GM23338 (cell line): ENCODE measurements at regions not wholly inside any gene's neighbourhood (a gene's known extent, or its start where the extent isn't known, plus 50 kb on each side); places are given as distances from the start of the nearest gene placed in this dataset.

Experiments used
- EZH2 ChIP-seq: fragments of 200-600 bp; sonication (generic); IDR thresholded peaks from one replicate; pipeline ENCODE4 v1.8.0; 2017; ENCODE audit warnings: antibody characterized with exemption, mild to moderate bottlenecking, low read depth; ENCODE audit not compliant: unreplicated experiment
- EZH2phosphoT487 ChIP-seq: fragments of 200-600 bp; sonication (generic); IDR thresholded peaks from one replicate; pipeline ENCODE4 v1.8.1; 2018; ENCODE audit warnings: antibody characterized with exemption; ENCODE audit not compliant: unreplicated experiment
- TF ChIP-seq, protein P1 (sequence below), 2 experiments: fragments of 200-600 bp in 1 of 2; sonication (generic) in 1 of 2; conservative IDR thresholded peaks; 2 replicates each; pipeline versions ENCODE4 v1.5.1 to v1.6.1; 2016 to 2017; ENCODE audit warnings: antibody characterized with exemption in 2 of 2, low read depth in 2 of 2, mild to moderate bottlenecking in 2 of 2, moderate library complexity in 1 of 2

DNA sequence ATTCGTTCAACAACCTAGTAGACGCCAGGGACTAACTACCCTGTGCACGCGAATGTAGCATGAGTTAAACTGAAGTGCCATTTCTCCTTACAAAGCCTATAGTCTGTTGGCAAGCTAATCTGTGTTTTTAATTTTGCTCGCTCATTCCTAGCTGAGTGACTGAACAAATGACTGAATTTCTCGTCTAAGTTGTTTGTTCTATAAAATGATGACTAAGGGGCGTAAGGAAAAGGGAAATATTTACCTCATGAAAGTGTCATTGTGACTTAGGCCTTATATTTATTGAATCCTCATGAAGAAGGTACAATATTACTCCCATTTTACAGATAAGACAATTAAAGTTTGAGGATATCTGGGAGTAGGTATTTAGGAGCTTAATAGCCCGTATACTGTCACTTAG is 818.3 kb upstream of the ALCAM start:
- TF ChIP-seq, protein P1, sequence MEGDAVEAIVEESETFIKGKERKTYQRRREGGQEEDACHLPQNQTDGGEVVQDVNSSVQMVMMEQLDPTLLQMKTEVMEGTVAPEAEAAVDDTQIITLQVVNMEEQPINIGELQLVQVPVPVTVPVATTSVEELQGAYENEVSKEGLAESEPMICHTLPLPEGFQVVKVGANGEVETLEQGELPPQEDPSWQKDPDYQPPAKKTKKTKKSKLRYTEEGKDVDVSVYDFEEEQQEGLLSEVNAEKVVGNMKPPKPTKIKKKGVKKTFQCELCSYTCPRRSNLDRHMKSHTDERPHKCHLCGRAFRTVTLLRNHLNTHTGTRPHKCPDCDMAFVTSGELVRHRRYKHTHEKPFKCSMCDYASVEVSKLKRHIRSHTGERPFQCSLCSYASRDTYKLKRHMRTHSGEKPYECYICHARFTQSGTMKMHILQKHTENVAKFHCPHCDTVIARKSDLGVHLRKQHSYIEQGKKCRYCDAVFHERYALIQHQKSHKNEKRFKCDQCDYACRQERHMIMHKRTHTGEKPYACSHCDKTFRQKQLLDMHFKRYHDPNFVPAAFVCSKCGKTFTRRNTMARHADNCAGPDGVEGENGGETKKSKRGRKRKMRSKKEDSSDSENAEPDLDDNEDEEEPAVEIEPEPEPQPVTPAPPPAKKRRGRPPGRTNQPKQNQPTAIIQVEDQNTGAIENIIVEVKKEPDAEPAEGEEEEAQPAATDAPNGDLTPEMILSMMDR (conservative IDR thresholded peaks at IDR 0.05; ENCODE audit: low read depth in 2 of 2), result no peak
- TF ChIP-seq EZH2, result no peak
- no peak for TF ChIP-seq EZH2phosphoT487
